Tibial nerve (tissue), 4 donors: ENCODE measurements at regions not wholly inside any gene's neighbourhood (a gene's known extent, or its start where the extent isn't known, plus 50 kb on each side); places are given as distances from the start of the nearest gene placed in this dataset.
"Not testable (repeated sequence)": the region's sequence is repeated elsewhere in the genome, so short reads cannot be mapped to it uniquely, and the experiment has no call there.

ENCODE experiments used
- DNase-seq, 2 donors: peaks; one replicate each; pipeline ENCODE4 v3.0.0-alpha.2; 2019; ENCODE audit warnings: low spot score in 2 of 2
- H3K27ac ChIP-seq, 4 donors: fragments of 200-600 bp; sonication (generic) in 3 of 4; one replicate each; pipeline ENCODE4 v1.5.1; 2017 to 2019; ENCODE audit warnings: mild to moderate bottlenecking in 1 of 4
- H3K27me3 ChIP-seq, 2 donors: fragments of 200-600 bp; sonication (generic) in 1 of 2; one replicate each; pipeline versions ENCODE4 v1.5.1 to v1.6.0; 2017 to 2019
- H3K36me3 ChIP-seq, 3 donors: fragments of 200-600 bp; sonication (generic); one replicate each; pipeline ENCODE4 v1.5.1; 2018 to 2019
- H3K4me1 ChIP-seq, 4 donors: fragments of 200-600 bp; sonication (generic) in 3 of 4; one replicate each; pipeline ENCODE4 v1.5.1; 2017 to 2019
- H3K4me3 ChIP-seq, 4 donors: fragments of 200-600 bp; sonication (generic) in 3 of 4; one replicate each; pipeline ENCODE4 v1.5.1; 2017 to 2019; ENCODE audit warnings: mild to moderate bottlenecking in 1 of 4, moderate library complexity in 1 of 4
- H3K9me3 ChIP-seq, 4 donors: fragments of 200-600 bp; sonication (generic) in 3 of 4; one replicate each; pipeline ENCODE4 v1.5.1; 2017 to 2019
- CTCF ChIP-seq, 5 experiments: fragments of 200-600 bp in 3 of 5; fragments of 450-650 bp in 2 of 5; sonication (generic) in 3 of 5; IDR thresholded peaks; one replicate each; pipeline ENCODE4 v1.5.1; 2016 to 2019; ENCODE audit warnings: antibody characterized with exemption in 5 of 5, mild to moderate bottlenecking in 3 of 5, moderate library complexity in 2 of 5
- EP300 ChIP-seq, 2 donors: sonication (generic); formaldehyde crosslinking; IDR thresholded peaks; one replicate each; pipeline ENCODE4 v1.6.1; 2017; ENCODE audit warnings: antibody characterized with exemption in 2 of 2, mild to moderate bottlenecking in 1 of 2
- POLR2A ChIP-seq, 2 donors: fragments of 450-650 bp; IDR thresholded peaks; one replicate each; pipeline ENCODE4 v1.6.1; 2017; ENCODE audit warnings: antibody characterized with exemption in 2 of 2, mild to moderate bottlenecking in 2 of 2, moderate library complexity in 2 of 2
- WGBS, 2 donors: methylation state at CpG; one replicate each; pipeline ENCODE4 v1.1.5; 2018; 5-methylcytosine and 5-hydroxymethylcytosine counted together

GRCh38 chr4:154907345-154908045 lies 126.4 kb downstream of the RBM46 start:
- DNase-seq, H3K4me1 ChIP-seq, H3K27me3 ChIP-seq, H3K27ac ChIP-seq, H3K36me3 ChIP-seq, H3K9me3 ChIP-seq, H3K4me3 ChIP-seq: not testable (repeated sequence)
- 91 to 92% methylated on average over 17 of the region's 17 CpGs for WGBS, 2 donors

GRCh38 chr4:154908168-154908567 lies 127.1 kb downstream of the RBM46 start:
- TF ChIP-seq EP300 (IDR thresholded peaks at IDR 0.05) (no peak), CTCF (IDR thresholded peaks at IDR 0.05) (no peak), POLR2A (IDR thresholded peaks at IDR 0.05) (no peak)
- Histone ChIP-seq H3K27me3 (no peaks in the 10 kb centered on the region), H3K36me3 (no peaks in the 10 kb centered on the region), H3K4me1 (no peaks in the 10 kb centered on the region), H3K4me3 (no peak overlapping the region), H3K27ac (no peak overlapping the region), H3K9me3 (no peaks in the 10 kb centered on the region)
- DNase-seq = no peak
- 94 to 100% methylated on average over 1 of the region's 1 CpG for WGBS, 2 donors

- 36 to 39% methylated on average over 1 of the region's 1 CpG for WGBS, 2 donors
- Histone ChIP-seq H3K27ac (no peak overlapping the region), H3K4me1 (no peaks in the 10 kb centered on the region), H3K27me3 (no peaks in the 10 kb centered on the region), H3K36me3 (no peaks in the 10 kb centered on the region), H3K4me3 (no peak overlapping the region), H3K9me3 (no peaks in the 10 kb centered on the region)
- TF ChIP-seq EP300 (IDR thresholded peaks at IDR 0.05) (no peak), CTCF (IDR thresholded peaks at IDR 0.05) (no peak), POLR2A (IDR thresholded peaks at IDR 0.05) (no peak)
- DNase-seq = no peak
These were observed 130.0 kb downstream of the RBM46 start for GRCh38 chr4:154911097-154911496.

GRCh38 chr4:154911608-154912098 lies 130.6 kb downstream of the RBM46 start:
- H3K27ac ChIP-seq = no peak overlapping the region
- no peaks in the 10 kb centered on the region for H3K27me3 ChIP-seq
- TF ChIP-seq EP300 (IDR thresholded peaks at IDR 0.05) (no peak), POLR2A (IDR thresholded peaks at IDR 0.05) (no peak), CTCF (IDR thresholded peaks at IDR 0.05) (no peak)
- H3K9me3 ChIP-seq = no peaks in the 10 kb centered on the region
- no peaks in the 10 kb centered on the region for H3K36me3 ChIP-seq
- 17 to 33% methylated on average over 3 of the region's 3 CpGs for WGBS, 2 donors
- H3K4me1 ChIP-seq = no peaks in the 10 kb centered on the region
- H3K4me3 ChIP-seq = no peak overlapping the region
- DNase-seq = no peak

GRCh38 chr4:154916068-154916467 lies 135.0 kb downstream of the RBM46 start:
- Histone ChIP-seq H3K27ac (no peak overlapping the region), H3K27me3 (no peaks in the 10 kb centered on the region), H3K4me1 (no peaks in the 10 kb centered on the region), H3K4me3 (no peak overlapping the region), H3K36me3 (no peaks in the 10 kb centered on the region), H3K9me3 (no peaks in the 10 kb centered on the region)
- 82 to 92% methylated on average over 3 of the region's 3 CpGs for WGBS, 2 donors
- no peak for TF ChIP-seq POLR2A (IDR thresholded peaks at IDR 0.05)
- no peak for TF ChIP-seq CTCF (IDR thresholded peaks at IDR 0.05)
- TF ChIP-seq EP300 (IDR thresholded peaks at IDR 0.05) = no peak
- DNase-seq = no peak
